OCI-LY1 (cell line): ENCODE measurements at regions not wholly inside any gene's neighbourhood (a gene's known extent, or its start where the extent isn't known, plus 50 kb on each side); places are given as distances from the start of the nearest gene placed in this dataset.

Experiments used
- CTCF ChIP-seq: fragments of 200-600 bp; sonication (generic), shearing (Covaris generic); IDR thresholded peaks from 2 replicates; pipeline ENCODE4 v1.5.1; 2017; ENCODE audit warnings: mild to moderate bottlenecking, antibody characterized with exemption, low read length, moderate library complexity, mixed read lengths
- EZH2 ChIP-seq: fragments of 200-600 bp; sonication (generic), shearing (Covaris generic); IDR thresholded peaks from 2 replicates; pipeline ENCODE4 v1.8.0; 2017; ENCODE audit warnings: borderline replicate concordance, mixed run types, mild to moderate bottlenecking, antibody characterized with exemption, low read length, moderate library complexity, mixed read lengths

- TF ChIP-seq CTCF (no peak), EZH2 (no peak)
Observed at GRCh38 chr9:75289332-75289731, 201.0 kb downstream of the OSTF1 start.
